PC-9 (cell line): ENCODE measurements at regions not wholly inside any gene's neighbourhood (a gene's known extent, or its start where the extent isn't known, plus 50 kb on each side); places are given as distances from the start of the nearest gene placed in this dataset.

ENCODE experiments used
- BruUV-seq: library from RNA; stranded (reverse); fragments of 400-500 nt; replicated peaks from 2 replicates; lab custom pipeline; 2021; lab: Mats Ljungman, UMichigan
- CTCF ChIA-PET: fragments of 300-600 bp; sonication (Branson Sonifier 250); formaldehyde crosslinking; loops from one replicate; lab custom pipeline; 2022; ENCODE audit warnings: antibody characterized with exemption; lab: Charles Lee
- POLR2A ChIA-PET: fragments of 300-600 bp; sonication (Branson Sonifier 250); formaldehyde crosslinking; loops from one replicate; lab custom pipeline; 2022; ENCODE audit warnings: antibody characterized with exemption; ENCODE audit not compliant: unreplicated experiment; lab: Charles Lee
- DNase-seq, 2 experiments: peaks; one replicate each; pipeline versions ENCODE4 v3.0.0 to v3.0.0-alpha.2; 2015 to 2022; ENCODE audit warnings: mixed read lengths in 1 of 2
- H2AFZ ChIP-seq: fragments of 200-600 bp; sonication (generic); 2 replicates; pipeline ENCODE4 v1.8.1; 2017; ENCODE audit warnings: antibody characterized with exemption
- H3F3A ChIP-seq: fragments of 200-600 bp; sonication (generic); 2 replicates; pipeline ENCODE4 v1.8.1; 2017; ENCODE audit warnings: antibody characterized with exemption, mild to moderate bottlenecking, low read depth; ENCODE audit not compliant: insufficient read depth
- H3K27ac ChIP-seq: fragments of 200-600 bp; sonication (generic); 2 replicates; pipeline ENCODE4 v1.6.1; 2016; ENCODE audit warnings: mixed run types
- H3K27me3 ChIP-seq: fragments of 200-600 bp; sonication (generic); 2 replicates; pipeline ENCODE4 v1.6.1; 2016; ENCODE audit warnings: low read depth, mixed run types; ENCODE audit not compliant: insufficient read depth
- H3K36me3 ChIP-seq: fragments of 200-600 bp; sonication (generic); 2 replicates; pipeline ENCODE4 v1.6.1; 2016; ENCODE audit warnings: low read depth, mixed run types
- H3K4me1 ChIP-seq: fragments of 200-600 bp; sonication (generic); replicated peaks from 2 replicates; pipeline ENCODE4 v1.6.1; 2016; ENCODE audit warnings: mixed run types; ENCODE audit not compliant: insufficient read depth
- H3K4me2 ChIP-seq: fragments of 200-600 bp; sonication (generic); 2 replicates; pipeline ENCODE4 v1.6.1; 2017; ENCODE audit warnings: mixed run types
- H3K4me3 ChIP-seq: fragments of 200-600 bp; sonication (generic); 2 replicates; pipeline ENCODE4 v1.6.1; 2016; ENCODE audit warnings: mixed run types
- H3K79me2 ChIP-seq: fragments of 200-600 bp; sonication (generic); 2 replicates; pipeline ENCODE4 v1.6.1; 2017; ENCODE audit warnings: low read depth, mixed run types
- H3K9me2 ChIP-seq: fragments of 200-600 bp; sonication (generic); 2 replicates; pipeline ENCODE4 v1.8.1; 2017; ENCODE audit warnings: mild to moderate bottlenecking; ENCODE audit not compliant: insufficient read depth
- H3K9me3 ChIP-seq: fragments of 200-600 bp; sonication (generic); 2 replicates; pipeline ENCODE4 v1.8.1; 2016; ENCODE audit warnings: low read depth; ENCODE audit not compliant: insufficient read depth
- H4K20me1 ChIP-seq: fragments of 200-600 bp; sonication (generic); 2 replicates; pipeline ENCODE4 v1.8.1; 2017; ENCODE audit not compliant: insufficient read depth
- CTCF ChIP-seq: fragments of 200-600 bp; sonication (generic); conservative IDR thresholded peaks from 2 replicates; pipeline ENCODE4 v1.6.1; 2017; ENCODE audit warnings: mixed run types, antibody characterized with exemption, mild to moderate bottlenecking, moderate library complexity
- EZH2 ChIP-seq: fragments of 200-600 bp; sonication (generic); IDR thresholded peaks from 2 replicates; pipeline ENCODE4 v1.8.0; 2017; ENCODE audit warnings: antibody characterized with exemption, low read depth
- intact Hi-C: fragments of 100-400 bp; cut with micrococcal nuclease; formaldehyde crosslinking; loops from one replicate; pipeline ENCODE4 v1.10.0; 2022; ENCODE audit not compliant: unreplicated experiment

DNA sequence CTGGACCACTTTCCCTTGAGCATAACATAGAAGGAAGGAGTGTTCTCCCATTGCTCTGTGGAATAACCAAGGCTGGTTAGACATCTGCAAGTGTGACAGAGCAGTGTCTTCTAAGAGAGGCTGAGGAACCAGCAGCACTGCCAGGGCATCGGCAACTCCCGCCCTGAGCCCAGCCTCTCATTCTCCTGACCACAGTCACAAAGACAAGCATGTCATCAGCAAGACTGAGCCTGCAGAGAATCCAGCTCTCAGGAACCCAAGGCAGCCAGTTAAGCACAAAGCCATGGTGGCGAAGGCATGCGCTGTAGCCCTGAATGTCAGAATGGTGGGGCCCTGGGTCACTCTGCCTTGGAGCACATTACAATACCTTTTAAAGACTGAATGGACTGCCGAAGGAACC, 253.9 kb downstream of the AGTPBP1 start:
- no peak overlapping the region for H2AFZ ChIP-seq
- H3F3A ChIP-seq: no peaks in the 10 kb centered on the region
- H3K9me2 ChIP-seq: no peaks in the 10 kb centered on the region
- BruUV-seq: no TSS peak
- H3K9me3 ChIP-seq: no peaks in the 10 kb centered on the region
- no peak overlapping the region for H3K4me2 ChIP-seq
- no peaks in the 10 kb centered on the region for H3K4me1 ChIP-seq
- no peak for TF ChIP-seq CTCF
- TF ChIP-seq EZH2: no peak
- intact Hi-C loops: no loop called here
- no peak overlapping the region for H3K27ac ChIP-seq
- POLR2A ChIA-PET: no interaction called here
- H4K20me1 ChIP-seq: no peaks in the 10 kb centered on the region
- CTCF ChIA-PET: no interaction called here
- no peak for DNase-seq
- peaks cover 66% of the 10 kb centered on the region for H3K27me3 ChIP-seq
- H3K36me3 ChIP-seq: no peaks in the 10 kb centered on the region
- no peaks in the 10 kb centered on the region for H3K79me2 ChIP-seq
- H3K4me3 ChIP-seq: no peak overlapping the region

DNA sequence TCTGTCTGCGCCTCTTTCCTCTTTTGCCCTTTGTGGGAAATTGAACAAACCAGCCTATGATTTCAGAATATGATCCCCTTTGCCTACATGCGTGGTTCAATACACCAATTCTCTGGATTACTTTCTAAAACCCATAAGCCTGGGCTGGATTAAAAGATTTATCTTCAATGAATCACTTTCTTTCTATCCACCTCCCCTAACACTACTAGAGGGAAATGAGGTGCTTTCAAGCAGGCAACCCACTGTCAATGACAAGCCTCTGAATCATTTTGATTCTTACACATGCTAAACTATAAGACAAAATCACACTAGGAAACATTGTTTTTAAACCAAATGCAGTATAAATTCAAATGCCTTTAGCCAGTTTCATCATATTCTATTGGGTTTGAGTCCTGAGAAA, 257.5 kb downstream of the AGTPBP1 start:
- no peak for TF ChIP-seq CTCF
- no peak for TF ChIP-seq EZH2
- Histone ChIP-seq H4K20me1 (no peaks in the 10 kb centered on the region), H3K79me2 (no peaks in the 10 kb centered on the region), H2AFZ (no peak overlapping the region), H3F3A (no peaks in the 10 kb centered on the region), H3K9me2 (no peaks in the 10 kb centered on the region), H3K4me1 (no peaks in the 10 kb centered on the region), H3K27me3 (peaks cover 74% of the 10 kb centered on the region), H3K4me2 (no peak overlapping the region), H3K4me3 (no peak overlapping the region), H3K9me3 (no peaks in the 10 kb centered on the region), H3K27ac (no peak overlapping the region), H3K36me3 (no peaks in the 10 kb centered on the region)
- DNase-seq: no peak
- BruUV-seq: no TSS peak
- intact Hi-C loops: no loop called here
- ChIA-PET POLR2A (no interaction called here), CTCF (no interaction called here)

DNA sequence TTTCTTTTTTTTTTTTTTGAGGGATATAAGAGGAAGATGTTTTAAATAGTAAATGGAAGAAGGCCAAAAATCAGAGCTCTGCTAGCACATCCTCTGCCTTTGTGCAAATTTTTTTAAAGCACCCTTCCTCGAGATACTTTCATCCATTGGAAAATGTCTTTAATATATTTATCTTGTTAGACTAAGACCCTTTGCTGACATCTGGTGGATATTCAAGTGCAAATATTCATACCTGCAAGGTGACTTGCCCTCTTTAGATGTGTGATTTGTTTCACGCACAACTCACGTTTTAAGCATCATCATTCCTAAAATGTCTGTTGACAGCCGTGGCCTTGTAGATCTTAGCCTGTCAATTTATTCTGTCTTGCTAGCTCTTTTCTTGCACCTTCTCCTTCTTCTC, 258.5 kb downstream of the AGTPBP1 start:
- ChIA-PET POLR2A (no interaction called here), CTCF (no interaction called here)
- H3K9me2 ChIP-seq: no peaks in the 10 kb centered on the region
- BruUV-seq: no TSS peak
- H3K4me2 ChIP-seq: no peak overlapping the region
- H4K20me1 ChIP-seq: no peaks in the 10 kb centered on the region
- DNase-seq: no peak
- no peak overlapping the region for H3K4me3 ChIP-seq
- no peaks in the 10 kb centered on the region for H3K4me1 ChIP-seq
- no peaks in the 10 kb centered on the region for H3K36me3 ChIP-seq
- peaks cover 72% of the 10 kb centered on the region for H3K27me3 ChIP-seq
- intact Hi-C loops: no loop called here
- H3K27ac ChIP-seq: no peak overlapping the region
- TF ChIP-seq EZH2 (no peak), CTCF (no peak; the same call in 1 of the 2 replicates)
- no peaks in the 10 kb centered on the region for H3K79me2 ChIP-seq
- H2AFZ ChIP-seq: no peak overlapping the region
- H3K9me3 ChIP-seq: no peaks in the 10 kb centered on the region
- H3F3A ChIP-seq: no peaks in the 10 kb centered on the region
